NAMALWA (cell line): ENCODE measurements at regions not wholly inside any gene's neighbourhood (a gene's known extent, or its start where the extent isn't known, plus 50 kb on each side); places are given as distances from the start of the nearest gene placed in this dataset.
"Not testable (repeated sequence)": the region's sequence is repeated elsewhere in the genome, so short reads cannot be mapped to it uniquely, and the experiment has no call there.

ENCODE experiments used
- DNase-seq: peaks from one replicate; pipeline ENCODE4 v3.0.0-alpha.2; 2015; ENCODE audit warnings: low spot score

- no peak for DNase-seq
Observed at GRCh38 chr3:159045279-159045885, 243.5 kb downstream of the MFSD1 start.

GRCh38 chr3:159047361-159047760, 245.5 kb downstream of the MFSD1 start:
- DNase-seq: no peak

GRCh38 chr3:159052494-159052893, 250.6 kb downstream of the MFSD1 start:
- not testable (repeated sequence) for DNase-seq

GRCh38 chr3:159057621-159058020, 255.8 kb downstream of the MFSD1 start:
- DNase-seq: no peak

GRCh38 chr3:159058859-159059258, 257.0 kb downstream of the MFSD1 start:
- DNase-seq: no peak

- no peak for DNase-seq
Observed at GRCh38 chr3:159059395-159059794, 257.5 kb downstream of the MFSD1 start.

- peak; percentile 24 for DNase-seq
Observed at GRCh38 chr3:159062734-159063410, 261.0 kb downstream of the MFSD1 start.

- no peak for DNase-seq
Observed at GRCh38 chr3:159069091-159069490, 267.2 kb downstream of the MFSD1 start, which contains the start of gene IQCJ. IQCJ (plus strand) TSS chr3:159069319.

- no peak for DNase-seq
Observed at GRCh38 chr3:159069866-159070425, 268.1 kb downstream of the MFSD1 start.

- no peak for DNase-seq
Observed at GRCh38 chr3:159074756-159075701, 273.2 kb downstream of the MFSD1 start.

GRCh38 chr3:159077860-159078259, 276.0 kb downstream of the MFSD1 start:
- DNase-seq: no peak

- no peak for DNase-seq
Observed at GRCh38 chr3:159080256-159080655, 278.4 kb downstream of the MFSD1 start.

GRCh38 chr3:159080821-159081220, 279.0 kb downstream of the MFSD1 start:
- DNase-seq: no peak

- DNase-seq: no peak
Observed at GRCh38 chr3:159082519-159082918, 280.7 kb downstream of the MFSD1 start.

GRCh38 chr3:159091936-159092335, 290.1 kb downstream of the MFSD1 start:
- no peak for DNase-seq

- no peak for DNase-seq
Observed at GRCh38 chr3:159102001-159102400, 300.1 kb downstream of the MFSD1 start.

GRCh38 chr3:159112724-159113123, 310.9 kb downstream of the MFSD1 start:
- no peak for DNase-seq

- DNase-seq: no peak
Observed at GRCh38 chr3:159113221-159113875, 311.5 kb downstream of the MFSD1 start.

- DNase-seq: no peak
Observed at GRCh38 chr3:159114582-159114981, 312.7 kb downstream of the MFSD1 start.

GRCh38 chr3:159123877-159124276, 322.0 kb downstream of the MFSD1 start:
- DNase-seq: no peak

- DNase-seq: no peak
Observed at GRCh38 chr3:159126261-159127020, 324.6 kb downstream of the MFSD1 start.
